ENCODE measurements at regions not wholly inside any gene's neighbourhood (a gene's known extent, or its start where the extent isn't known, plus 50 kb on each side); places are given as distances from the start of the nearest gene placed in this dataset.

DNA sequence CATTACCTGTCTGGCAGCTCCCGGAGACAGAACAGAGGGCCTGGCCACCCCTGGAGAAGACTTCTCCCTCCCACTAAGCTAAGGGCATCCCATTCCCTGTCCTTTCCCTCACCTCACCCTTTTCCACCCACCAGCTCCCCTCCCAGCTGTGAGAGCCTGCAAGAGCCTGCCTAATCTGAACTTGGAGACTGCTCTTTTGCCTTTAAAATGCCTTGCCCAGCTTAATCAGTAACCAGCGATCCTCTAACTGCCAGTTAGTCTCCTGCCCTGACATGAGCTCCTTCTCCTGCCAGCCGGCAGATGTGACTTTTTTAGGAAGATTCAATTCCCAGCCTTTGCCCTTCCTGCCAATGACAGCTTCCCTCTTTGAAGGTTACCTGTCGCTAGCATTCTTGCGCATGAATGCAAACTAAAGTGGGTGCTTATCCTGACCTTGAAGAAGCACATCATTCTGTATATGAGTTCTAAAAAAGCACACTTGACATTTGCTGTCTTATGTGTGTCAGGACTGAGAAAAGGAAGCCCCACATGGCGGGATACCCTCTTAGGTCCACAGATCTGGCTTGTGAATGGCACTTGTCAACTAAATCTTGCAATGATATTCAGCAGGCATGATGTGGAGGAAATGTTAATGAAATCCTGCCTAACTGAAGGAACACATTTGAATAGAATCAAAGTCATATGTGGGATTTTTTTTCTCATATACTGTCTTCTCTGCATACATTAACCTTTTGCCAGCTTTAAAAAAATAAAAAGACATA is 411.2 kb upstream of the SLC30A5 start (continued):
- TF ChIP-seq, protein P1, sequence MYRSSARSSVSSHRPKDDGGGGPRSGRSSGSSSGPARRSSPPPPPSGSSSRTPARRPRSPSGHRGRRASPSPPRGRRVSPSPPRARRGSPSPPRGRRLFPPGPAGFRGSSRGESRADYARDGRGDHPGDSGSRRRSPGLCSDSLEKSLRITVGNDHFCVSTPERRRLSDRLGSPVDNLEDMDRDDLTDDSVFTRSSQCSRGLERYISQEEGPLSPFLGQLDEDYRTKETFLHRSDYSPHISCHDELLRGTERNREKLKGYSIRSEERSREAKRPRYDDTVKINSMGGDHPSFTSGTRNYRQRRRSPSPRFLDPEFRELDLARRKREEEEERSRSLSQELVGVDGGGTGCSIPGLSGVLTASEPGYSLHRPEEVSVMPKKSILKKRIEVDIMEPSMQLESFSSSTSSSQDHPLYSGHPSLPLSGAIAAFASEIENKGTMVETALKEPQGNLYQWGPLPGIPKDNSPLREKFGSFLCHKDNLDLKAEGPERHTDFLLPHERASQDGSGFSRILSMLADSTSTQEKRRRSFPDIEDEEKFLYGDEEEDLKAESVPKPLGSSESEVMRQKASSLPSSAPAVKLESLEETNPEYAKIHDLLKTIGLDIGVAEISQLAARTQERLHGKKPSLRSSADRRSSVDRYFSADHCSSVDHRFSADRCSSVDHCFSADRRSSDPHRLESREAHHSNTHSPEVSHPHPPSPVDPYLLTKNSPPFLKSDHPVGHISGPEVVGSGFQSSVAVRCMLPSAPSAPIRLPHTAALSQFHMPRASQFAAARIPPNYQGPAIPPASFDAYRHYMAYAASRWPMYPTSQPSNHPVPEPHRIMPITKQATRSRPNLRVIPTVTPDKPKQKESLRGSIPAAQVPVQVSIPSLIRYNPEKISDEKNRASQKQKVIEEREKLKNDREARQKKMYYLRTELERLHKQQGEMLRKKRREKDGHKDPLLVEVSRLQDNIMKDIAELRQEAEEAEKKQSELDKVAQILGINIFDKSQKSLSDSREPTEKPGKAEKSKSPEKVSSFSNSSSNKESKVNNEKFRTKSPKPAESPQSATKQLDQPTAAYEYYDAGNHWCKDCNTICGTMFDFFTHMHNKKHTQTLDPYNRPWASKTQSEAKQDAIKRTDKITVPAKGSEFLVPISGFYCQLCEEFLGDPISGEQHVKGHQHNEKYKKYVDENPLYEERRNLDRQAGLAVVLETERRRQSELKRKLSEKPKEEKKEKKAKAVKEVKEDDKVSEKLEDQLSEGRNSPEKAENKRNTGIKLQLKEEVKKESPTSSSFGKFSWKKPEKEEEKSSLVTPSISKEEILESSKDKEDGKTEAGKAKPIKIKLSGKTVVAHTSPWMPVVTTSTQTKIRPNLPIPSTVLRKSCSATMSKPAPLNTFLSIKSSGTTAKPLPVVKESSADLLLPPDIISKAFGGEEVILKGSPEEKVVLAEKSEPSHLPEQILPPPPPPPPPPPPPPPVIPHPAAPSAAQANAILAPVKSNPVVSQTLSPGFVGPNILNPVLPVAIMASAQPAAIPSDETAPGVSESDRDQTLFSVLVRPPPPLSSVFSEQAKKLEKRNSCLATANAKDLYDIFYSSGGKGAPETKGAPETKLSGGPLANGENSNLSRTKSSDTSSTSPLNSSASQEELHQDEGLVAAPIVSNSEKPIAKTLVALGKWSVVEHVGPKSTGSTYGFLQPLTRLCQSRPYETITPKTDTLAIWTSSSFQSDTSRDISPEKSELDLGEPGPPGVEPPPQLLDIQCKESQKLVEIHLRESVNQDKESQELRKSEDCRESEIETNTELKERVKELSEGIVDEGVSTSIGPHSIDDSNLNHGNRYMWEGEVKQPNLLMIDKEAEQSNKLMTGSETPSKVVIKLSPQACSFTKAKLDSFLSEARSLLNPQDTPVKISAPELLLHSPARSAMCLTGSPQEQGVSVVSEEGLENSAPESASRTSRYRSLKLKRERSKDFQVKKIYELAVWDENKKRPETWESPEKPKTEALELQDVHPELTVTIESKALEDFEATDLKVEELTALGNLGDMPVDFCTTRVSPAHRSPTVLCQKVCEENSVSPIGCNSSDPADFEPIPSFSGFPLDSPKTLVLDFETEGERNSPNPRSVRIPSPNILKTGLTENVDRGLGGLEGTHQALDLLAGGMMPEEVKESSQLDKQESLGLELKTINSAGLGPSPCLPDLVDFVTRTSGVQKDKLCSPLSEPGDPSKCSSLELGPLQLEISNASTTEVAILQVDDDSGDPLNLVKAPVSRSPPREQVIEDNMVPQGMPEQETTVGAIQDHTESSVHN (IDR thresholded peaks at IDR 0.05; ENCODE audit: borderline replicate concordance in 1 of 2, low read depth in 1 of 2) = no peak
- TF ChIP-seq, protein P2, sequence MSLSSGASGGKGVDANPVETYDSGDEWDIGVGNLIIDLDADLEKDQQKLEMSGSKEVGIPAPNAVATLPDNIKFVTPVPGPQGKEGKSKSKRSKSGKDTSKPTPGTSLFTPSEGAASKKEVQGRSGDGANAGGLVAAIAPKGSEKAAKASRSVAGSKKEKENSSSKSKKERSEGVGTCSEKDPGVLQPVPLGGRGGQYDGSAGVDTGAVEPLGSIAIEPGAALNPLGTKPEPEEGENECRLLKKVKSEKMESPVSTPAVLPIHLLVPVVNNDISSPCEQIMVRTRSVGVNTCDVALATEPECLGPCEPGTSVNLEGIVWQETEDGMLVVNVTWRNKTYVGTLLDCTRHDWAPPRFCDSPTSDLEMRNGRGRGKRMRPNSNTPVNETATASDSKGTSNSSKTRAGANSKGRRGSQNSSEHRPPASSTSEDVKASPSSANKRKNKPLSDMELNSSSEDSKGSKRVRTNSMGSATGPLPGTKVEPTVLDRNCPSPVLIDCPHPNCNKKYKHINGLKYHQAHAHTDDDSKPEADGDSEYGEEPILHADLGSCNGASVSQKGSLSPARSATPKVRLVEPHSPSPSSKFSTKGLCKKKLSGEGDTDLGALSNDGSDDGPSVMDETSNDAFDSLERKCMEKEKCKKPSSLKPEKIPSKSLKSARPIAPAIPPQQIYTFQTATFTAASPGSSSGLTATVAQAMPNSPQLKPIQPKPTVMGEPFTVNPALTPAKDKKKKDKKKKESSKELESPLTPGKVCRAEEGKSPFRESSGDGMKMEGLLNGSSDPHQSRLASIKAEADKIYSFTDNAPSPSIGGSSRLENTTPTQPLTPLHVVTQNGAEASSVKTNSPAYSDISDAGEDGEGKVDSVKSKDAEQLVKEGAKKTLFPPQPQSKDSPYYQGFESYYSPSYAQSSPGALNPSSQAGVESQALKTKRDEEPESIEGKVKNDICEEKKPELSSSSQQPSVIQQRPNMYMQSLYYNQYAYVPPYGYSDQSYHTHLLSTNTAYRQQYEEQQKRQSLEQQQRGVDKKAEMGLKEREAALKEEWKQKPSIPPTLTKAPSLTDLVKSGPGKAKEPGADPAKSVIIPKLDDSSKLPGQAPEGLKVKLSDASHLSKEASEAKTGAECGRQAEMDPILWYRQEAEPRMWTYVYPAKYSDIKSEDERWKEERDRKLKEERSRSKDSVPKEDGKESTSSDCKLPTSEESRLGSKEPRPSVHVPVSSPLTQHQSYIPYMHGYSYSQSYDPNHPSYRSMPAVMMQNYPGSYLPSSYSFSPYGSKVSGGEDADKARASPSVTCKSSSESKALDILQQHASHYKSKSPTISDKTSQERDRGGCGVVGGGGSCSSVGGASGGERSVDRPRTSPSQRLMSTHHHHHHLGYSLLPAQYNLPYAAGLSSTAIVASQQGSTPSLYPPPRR (CRISPR knock-in tag; IDR thresholded peaks at IDR 0.05; ENCODE audit: borderline replicate concordance) = no peak

All from K562 (cell line).